ENCODE measurements at regions not wholly inside any gene's neighbourhood (a gene's known extent, or its start where the extent isn't known, plus 50 kb on each side); places are given as distances from the start of the nearest gene placed in this dataset.

GRCh38 chr4:63693321-63693720 lies 715.9 kb downstream of the TECRL start:
- TF ChIP-seq CTCF (IDR thresholded peaks at IDR 0.05) = no peak
- TF ChIP-seq POLR2A (IDR thresholded peaks at IDR 0.05) = no peak
- no peak for TF ChIP-seq POLR2AphosphoS5 (IDR thresholded peaks at IDR 0.05)
- TF ChIP-seq EP300 (IDR thresholded peaks at IDR 0.05; ENCODE audit: low read depth) = no peak
